Dedifferentiated amniotic fluid mesenchymal stem cell (primary cell): ENCODE measurements at regions not wholly inside any gene's neighbourhood (a gene's known extent, or its start where the extent isn't known, plus 50 kb on each side); places are given as distances from the start of the nearest gene placed in this dataset.

Experiments used
- DNase-seq: peaks from one replicate; pipeline ENCODE4 v3.0.0-alpha.2; 2016; ENCODE audit errors: extremely low spot score

DNA sequence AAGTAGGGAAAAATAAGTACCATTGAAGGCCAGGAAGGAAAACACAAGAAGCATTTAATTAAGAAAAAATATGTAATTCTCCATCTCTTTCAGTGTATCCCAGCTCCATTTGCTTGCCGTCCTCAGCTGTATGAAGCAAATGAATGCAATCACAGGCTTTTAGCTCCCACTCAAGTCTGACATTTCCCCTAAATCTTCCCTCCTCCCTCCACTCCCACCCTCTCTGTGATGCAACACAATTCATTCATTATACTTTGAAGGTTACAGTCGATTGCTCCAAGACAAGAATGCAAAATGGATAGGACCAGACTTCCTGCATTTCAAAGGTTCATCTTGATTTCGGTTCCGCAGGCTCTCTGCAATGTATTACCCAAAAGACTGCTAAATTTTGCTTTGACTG, 172.7 kb upstream of the SERPINE2 start:
- DNase-seq = peak; percentile 22

- DNase-seq = peak; percentile 34
Observed at GRCh38 chr2:224211181-224211480, 172.0 kb upstream of the SERPINE2 start.

DNA sequence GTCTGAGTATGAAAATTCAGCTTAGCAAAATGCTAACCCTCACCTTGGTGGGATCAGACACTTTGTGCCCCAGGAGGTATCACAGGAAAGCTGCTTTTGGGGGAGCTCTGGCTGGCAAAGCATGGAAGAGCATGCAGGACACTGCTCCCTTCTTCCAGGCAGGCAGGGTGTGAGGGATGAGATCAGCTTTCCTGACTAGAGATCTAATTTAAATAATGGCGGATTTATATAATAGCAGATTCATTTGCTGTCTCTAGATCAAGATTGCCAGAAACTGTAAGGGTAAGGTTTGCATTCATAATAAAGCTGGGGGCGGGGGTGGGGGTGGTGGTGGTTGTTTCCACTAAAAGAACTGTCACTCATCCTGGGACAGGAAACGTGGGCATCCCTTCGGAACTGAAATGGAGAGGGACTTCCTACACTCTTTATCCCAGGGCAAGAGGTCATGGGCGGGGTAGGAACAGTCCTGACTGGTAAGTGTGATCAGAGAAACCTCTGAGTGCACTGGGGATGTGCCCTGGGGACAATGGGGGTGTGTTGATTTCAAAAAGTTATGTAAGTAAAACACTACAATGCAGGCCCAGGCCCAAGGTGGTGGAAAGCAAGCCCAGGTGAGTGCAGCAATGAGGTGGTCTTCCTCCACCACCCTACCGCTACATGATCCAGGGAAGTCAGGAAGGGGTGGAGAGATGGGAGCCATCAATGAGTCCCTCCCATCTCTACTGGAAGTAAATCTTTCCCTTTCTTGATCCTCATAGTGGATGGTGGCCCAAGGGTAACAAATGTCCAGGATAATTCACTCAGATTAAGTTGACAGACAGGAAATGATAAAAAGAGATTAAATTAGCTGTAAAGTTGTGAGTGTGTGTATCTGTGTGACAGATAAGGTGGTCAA, 171.4 kb upstream of the SERPINE2 start:
- no peak for DNase-seq

DNA sequence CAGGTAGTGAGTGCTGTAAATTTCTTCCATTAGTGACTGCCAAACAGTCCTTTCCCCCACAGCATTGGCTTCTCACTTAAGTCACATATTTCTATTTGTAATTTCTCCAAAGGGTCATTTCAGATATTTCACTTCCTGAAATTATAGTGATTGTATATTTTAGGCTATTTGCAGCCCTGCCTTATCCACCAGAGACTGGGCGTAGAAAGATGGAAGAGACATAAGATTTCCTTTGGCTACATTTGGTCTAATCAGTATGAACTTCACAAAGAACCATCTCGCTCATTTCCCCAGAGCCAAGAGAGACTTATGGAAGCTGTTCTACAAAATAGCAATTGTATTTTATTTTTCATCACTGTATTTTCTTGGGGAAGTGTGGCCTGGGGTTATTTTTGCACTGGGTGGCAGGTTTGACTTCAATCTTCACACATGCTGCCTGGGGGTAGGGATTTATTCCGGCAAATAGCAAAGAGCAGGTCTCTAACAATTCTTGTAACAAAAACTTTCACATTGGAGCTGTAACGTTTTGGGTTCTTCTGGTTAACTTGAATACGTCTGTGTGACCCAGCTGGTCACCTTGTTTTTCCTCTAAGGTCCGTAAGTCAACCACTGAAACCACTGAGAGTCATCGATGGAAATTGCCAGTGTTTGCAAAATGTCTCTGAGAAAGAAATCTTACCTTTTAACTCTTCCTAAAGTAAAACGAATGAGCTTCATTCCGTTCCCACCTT, 170.6 kb upstream of the SERPINE2 start:
- DNase-seq = no peak

DNA sequence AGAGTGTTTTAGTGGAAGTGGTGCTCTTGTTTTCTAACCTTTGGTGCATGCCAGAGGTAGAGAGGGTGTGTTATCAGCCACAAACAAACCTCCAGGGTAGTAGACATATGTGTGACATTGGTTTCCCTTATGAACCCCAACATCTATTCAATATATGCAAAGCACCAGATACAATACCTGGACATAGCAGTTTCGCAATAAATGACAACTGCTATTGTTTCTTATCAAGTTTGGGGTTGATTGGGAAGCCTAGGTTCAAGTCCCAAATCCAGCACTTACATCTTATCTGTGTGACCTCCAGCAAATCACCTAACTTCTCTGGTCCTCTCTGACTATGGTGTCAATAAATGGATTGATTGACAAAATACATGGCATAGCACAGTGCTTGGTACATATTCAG, 169.4 kb upstream of the SERPINE2 start:
- DNase-seq = no peak

DNA sequence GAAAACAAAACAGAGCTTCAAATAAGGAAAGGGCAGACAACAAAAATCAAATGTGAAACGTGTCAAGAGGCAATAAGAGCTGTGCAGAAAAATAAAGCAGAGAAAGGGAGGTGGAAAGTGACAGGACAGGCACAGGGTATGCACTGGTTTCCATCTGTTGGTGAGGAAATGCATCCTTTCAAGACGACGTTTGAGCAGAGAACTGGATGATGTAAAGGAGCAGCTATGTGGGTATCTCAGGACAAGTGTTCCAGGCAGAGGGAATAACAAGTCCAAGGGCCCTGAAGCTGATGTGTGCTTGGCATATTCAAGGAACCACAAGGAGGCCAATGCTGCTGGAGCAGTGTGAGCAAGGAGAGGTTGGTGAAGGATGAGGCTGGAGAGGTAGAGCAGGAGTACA, 168.9 kb upstream of the SERPINE2 start:
- no peak for DNase-seq

- no peak for DNase-seq
Observed at GRCh38 chr2:224206816-224207215, 167.7 kb upstream of the SERPINE2 start.

GRCh38 chr2:224202281-224202865, 163.3 kb upstream of the SERPINE2 start:
- DNase-seq = no peak

DNA sequence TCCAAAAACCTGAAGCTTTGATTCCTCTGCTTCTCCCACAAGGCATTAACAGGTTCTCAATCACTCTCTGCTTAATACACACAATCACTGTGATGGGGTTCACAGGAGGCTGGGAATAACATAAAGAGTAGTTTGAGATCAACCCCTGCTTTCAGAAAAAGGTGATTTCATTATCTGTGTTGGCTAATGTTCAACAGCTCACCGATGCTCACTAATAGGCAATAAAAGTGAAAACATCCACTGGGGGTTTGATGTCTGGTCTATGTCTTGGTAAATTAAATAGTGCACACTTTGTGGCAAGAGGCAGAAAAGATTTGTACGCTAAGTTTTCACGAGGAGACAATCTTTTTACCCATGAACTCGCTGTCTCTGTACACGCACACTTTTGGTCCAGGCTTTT, 159.3 kb upstream of the SERPINE2 start:
- no peak for DNase-seq

DNA sequence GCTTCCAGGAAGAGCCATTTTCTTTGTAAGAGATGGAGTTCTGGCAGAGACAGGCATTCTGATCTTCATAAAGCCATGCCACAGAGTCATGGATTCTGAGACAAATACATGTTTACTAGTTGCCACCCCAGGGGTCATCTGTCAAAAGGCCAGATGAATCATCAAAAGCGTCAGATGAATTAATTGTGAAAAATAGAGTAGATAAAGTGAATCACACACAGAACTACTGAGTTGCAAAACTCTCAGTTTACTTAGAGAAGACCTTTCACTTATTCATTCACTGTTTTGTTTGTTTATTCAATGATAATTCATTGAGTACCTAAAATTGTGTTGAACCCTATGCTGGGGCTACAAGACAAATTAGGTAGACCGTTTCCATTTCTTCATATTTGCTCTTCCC, 157.7 kb upstream of the SERPINE2 start:
- DNase-seq = no peak

GRCh38 chr2:224195925-224196571, 157.0 kb upstream of the SERPINE2 start:
- no peak for DNase-seq

GRCh38 chr2:224194161-224194560, 155.1 kb upstream of the SERPINE2 start:
- DNase-seq = no peak

- DNase-seq = no peak
Observed at GRCh38 chr2:224191465-224191864, 152.4 kb upstream of the SERPINE2 start.

- DNase-seq = peak; percentile 17
Observed at GRCh38 chr2:224190936-224191270, 151.8 kb upstream of the SERPINE2 start.

- DNase-seq = no peak
Observed at GRCh38 chr2:224190234-224190935, 151.3 kb upstream of the SERPINE2 start.

- DNase-seq = no peak
Observed at GRCh38 chr2:224187220-224187619, 148.1 kb upstream of the SERPINE2 start.

DNA sequence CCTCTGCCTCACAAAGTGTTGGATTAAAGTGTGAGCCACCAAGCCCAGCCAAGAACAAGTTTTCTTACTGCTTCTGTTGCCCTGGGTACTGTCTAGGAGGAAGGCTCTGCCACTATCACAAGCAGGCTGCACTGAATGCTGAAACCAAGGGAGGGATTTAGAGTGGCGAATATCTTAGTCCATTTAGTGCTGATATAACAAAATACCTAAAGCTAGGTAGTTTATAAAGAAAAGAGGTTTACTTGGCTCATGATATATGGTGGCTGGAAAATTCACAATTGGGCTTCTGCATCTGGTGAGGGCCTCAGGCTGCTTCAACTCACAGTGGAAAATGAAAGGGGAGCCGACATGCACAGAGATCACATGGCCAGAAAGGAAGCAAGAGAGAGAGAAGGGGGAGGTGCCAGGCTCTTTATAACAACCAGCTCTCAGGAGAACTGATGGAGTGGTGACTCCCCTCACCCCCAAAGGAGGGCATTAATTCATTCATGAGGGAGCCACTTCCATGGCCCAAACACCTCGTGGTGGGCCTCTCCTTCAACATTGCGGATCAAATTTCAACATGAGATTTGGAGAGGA, 146.0 kb upstream of the SERPINE2 start:
- DNase-seq = no peak

DNA sequence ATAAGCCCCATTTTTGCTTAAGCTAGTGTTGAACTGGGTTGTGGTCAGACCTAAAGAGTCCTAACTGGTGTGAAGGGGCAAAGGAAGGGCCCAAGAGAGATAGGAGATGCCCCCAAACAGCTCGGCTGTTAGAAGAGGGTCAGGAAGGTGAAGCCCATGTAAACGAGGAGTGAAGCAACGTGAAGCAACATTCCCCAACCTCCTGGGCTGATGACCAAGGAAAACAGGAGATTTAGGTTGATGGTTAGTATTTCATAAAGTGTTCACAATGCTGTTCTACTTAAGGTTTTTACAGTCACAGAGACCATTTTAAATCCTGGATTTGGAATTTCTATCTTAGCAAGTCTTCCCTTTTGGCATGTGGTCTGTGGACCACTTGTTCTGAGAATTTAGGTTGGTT, 144.0 kb upstream of the SERPINE2 start:
- DNase-seq = no peak

DNA sequence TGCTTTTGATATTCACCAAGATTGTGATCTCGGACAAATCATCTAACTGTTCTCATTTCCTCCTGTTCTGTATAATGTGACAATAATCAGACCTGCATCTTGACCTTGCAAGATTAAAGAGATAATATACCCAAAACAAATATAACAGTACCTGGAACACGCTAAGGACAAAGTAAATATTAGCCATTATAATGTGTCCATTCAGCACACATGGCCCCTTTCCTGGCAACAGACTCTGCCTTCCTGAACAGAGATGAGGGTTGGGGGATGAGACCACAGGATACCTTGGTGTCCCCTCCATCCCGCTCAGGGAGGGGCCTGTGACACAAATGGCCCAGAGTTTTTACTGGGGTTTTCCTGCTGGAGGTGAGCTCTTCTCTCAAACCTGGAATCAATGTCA, 143.4 kb upstream of the SERPINE2 start:
- no peak for DNase-seq

- DNase-seq = no peak
Observed at GRCh38 chr2:224181534-224182155, 142.6 kb upstream of the SERPINE2 start.

DNA sequence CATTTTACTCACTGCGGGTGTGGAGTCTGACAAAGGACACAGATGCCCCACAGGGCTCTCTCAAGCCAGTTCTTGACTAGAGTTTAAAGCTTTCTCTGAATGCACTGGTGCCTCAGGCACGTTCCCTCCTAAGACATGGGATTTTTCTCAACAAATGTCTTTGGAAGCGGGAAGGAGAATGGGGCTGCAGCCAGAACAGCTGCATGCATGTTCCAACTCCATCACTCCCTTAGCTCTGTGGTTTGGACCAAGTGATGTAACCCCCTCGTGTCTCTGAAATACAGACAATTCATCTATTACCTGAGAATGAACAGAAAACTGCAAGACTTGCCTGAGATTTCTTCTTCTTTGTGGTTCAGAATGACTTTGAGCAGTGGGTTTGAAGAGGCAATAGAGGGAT, 141.7 kb upstream of the SERPINE2 start:
- DNase-seq = no peak
